LNCAP (cell line): ENCODE measurements at regions not wholly inside any gene's neighbourhood (a gene's known extent, or its start where the extent isn't known, plus 50 kb on each side); places are given as distances from the start of the nearest gene placed in this dataset.

Experiments
- TF ChIP-seq, protein P1 (sequence below): fragments of 450-650 bp; IDR thresholded peaks from 2 replicates; pipeline ENCODE4 v1.5.1; 2017; ENCODE audit warnings: mild to moderate bottlenecking

DNA sequence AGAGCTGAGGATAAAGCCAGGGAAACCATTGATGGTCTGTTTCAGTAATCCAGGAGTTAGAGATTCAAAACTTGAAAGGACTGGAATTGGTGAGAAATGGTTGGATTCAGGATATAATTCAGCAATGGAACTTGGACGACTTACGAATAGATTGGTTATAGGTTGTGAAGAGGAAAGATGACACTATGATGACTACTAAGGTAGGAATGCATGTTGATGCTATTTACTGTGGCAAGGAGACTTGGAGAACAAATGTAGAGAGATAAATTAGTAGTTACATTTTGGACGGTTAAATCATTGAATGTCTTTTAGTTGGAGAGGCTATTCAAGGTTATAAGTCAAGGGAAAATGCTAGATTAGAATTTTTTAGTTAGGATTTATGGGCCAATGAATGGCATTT, 365.4 kb upstream of the TECRL start:
- TF ChIP-seq, protein P1, sequence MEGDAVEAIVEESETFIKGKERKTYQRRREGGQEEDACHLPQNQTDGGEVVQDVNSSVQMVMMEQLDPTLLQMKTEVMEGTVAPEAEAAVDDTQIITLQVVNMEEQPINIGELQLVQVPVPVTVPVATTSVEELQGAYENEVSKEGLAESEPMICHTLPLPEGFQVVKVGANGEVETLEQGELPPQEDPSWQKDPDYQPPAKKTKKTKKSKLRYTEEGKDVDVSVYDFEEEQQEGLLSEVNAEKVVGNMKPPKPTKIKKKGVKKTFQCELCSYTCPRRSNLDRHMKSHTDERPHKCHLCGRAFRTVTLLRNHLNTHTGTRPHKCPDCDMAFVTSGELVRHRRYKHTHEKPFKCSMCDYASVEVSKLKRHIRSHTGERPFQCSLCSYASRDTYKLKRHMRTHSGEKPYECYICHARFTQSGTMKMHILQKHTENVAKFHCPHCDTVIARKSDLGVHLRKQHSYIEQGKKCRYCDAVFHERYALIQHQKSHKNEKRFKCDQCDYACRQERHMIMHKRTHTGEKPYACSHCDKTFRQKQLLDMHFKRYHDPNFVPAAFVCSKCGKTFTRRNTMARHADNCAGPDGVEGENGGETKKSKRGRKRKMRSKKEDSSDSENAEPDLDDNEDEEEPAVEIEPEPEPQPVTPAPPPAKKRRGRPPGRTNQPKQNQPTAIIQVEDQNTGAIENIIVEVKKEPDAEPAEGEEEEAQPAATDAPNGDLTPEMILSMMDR, result no peak

DNA sequence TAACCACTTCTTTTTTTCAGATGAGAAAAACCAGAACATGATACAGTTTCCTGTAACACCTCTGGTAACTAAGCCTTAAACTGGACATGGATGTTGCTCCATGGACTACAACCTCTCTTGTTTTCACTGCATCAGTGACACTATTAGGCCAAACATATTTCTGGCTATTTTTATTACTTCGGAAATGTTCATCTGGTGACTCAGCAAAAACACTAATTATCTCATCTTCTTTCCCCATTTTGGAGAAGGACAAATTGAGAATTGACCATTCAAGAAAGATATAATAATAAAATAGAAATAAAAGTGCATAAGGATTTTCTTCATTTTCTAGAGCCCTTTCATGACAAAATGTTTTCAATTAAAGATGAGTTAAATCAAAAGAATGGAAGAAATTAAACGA, 361.9 kb upstream of the TECRL start:
- TF ChIP-seq, protein P1, result no peak

DNA sequence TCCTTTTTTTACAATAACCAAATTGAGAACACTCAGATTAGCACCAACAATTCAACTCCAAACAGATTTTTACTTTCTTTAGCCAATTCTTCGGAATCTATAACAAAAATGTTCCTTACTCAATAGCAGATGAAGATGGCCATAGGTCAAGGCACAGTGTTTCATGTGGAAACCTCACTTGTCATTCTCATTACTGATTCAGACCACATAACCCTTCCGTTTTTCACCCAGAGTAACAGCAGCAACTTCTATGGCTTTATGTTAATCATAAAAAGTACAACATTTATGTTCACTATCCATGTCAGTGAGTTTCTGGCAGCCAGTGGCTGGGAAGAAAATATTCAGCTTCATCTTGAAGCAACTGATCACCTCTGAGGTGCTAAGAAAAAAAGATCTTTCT, 358.3 kb upstream of the TECRL start:
- TF ChIP-seq, protein P1, result no peak

DNA sequence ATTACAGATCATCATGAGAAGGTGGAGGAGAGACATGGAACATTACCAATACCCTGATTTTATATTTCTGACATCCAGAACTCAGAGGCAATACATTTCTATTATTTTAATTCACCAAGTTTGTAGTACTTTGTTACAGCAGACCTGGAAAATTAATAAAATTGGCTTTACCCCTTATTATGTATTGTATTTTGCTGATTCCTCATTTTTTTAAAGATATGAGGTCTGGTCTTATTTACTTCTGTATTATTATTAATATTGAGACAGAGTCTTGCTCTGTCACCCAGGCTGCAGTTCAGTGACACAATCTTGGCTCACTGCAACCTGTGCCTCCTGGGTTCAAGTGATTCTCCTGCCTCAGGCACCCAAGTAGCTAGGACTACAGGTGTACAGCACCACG, 357.3 kb upstream of the TECRL start:
- TF ChIP-seq, protein P1, result no peak

DNA sequence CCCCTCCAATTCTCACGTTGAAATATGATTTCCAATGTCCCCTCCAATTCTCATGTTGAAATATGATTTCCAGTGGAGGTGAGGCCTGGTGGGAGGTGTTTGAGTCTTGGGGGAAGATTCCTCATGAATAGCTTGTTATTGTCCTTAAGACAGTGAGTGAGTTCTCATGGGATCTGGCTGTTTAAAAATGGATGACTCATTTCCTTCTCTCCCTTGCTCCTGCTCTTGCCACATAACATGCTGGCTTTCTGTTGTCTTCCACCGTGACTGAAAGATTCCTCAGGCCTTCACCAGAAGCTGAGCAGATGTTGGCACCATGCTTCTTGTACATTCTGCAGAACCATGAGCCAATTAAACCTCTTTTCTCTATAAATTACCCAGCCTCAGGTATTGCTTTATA, 346.8 kb upstream of the TECRL start:
- TF ChIP-seq, protein P1, result no peak

DNA sequence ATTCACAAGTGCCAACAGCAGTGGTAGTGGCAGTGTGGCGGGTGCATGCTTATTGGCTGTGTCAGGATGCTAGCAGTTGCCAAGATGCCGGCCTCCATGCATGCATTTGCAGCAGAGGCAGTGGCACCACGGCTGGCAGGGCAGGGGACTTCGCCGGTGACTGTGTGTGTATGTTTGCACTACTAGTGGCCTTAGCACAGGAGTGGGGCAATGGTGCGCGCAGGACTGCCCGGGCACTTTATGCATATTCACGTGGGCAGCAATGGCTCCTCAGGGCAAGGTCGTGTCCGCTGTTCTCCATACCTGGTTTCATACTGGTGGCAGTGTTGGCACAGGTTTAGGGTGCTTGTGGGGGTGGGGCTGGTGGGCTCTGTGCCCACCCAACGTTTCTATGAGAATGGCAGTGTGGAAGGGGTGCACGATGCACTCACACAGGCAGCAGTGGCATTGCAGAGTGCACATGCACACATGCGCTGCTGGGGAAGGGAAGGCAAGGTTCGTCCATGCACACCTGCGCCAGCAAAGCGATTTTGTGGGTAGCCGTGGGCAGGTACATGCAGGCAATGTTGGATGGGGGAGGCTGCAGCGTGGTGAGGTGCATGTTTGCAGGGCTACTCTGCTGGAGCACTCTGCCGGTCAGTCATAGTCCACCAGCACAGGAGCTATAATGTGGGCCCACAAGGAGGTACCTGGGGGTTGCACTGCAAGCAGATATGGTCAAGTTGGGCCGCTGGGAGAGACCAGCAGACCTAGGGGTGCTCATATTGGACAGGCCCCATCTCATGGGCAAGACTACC, 338.9 kb upstream of the TECRL start:
- TF ChIP-seq, protein P1, result no peak

DNA sequence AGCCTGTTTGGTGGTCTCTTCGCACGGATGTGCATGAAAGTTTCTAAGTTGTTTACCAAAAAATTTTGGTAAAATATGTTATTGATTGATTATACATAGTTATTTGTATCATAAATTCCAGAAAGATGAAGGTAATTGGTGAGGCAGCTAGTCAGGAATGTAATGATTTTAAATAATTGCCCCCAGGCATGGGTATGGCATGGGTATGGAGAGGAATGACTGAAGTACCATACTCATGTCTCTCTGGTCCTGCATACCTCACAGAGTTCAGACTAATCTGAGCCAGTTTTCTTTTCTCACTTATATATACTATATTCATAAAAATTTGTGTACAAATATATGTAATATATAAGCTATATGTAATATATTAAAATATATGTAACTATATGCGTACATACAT, 329.0 kb upstream of the TECRL start:
- TF ChIP-seq, protein P1, result no peak
